CD4-positive, CD25-positive, alpha-beta regulatory T cell (primary cell): ENCODE measurements at regions not wholly inside any gene's neighbourhood (a gene's known extent, or its start where the extent isn't known, plus 50 kb on each side); places are given as distances from the start of the nearest gene placed in this dataset.
"Not testable (repeated sequence)": the region's sequence is repeated elsewhere in the genome, so short reads cannot be mapped to it uniquely, and the experiment has no call there.

Experiments
- ATAC-seq, 2 donors: fragments of 150-1000 bp; cut with Tn5 transposase; one replicate each; pipeline ENCODE4 v1.10.0; 2021; ENCODE audit warnings: low read depth in 2 of 2, moderate number of reproducible peaks in 2 of 2, moderate library complexity in 1 of 2
- DNase-seq, 3 donors: peaks; one replicate each; pipeline versions ENCODE4 v3.0.0 to v3.0.0-alpha.2; 2012 to 2022; ENCODE audit warnings: mixed read lengths in 1 of 3
- H3K27ac ChIP-seq: one replicate; pipeline ENCODE4 v1.7.0; 2013; ENCODE audit warnings: mild to moderate bottlenecking, low read length; ENCODE audit not compliant: insufficient read depth, poor library complexity, severe bottlenecking
- H3K27me3 ChIP-seq: one replicate; pipeline ENCODE4 v1.7.0; 2013; ENCODE audit warnings: low read length; ENCODE audit not compliant: control insufficient read depth, insufficient read depth
- H3K36me3 ChIP-seq: one replicate; pipeline ENCODE4 v1.7.0; 2013; ENCODE audit warnings: mild to moderate bottlenecking, low read length, moderate library complexity; ENCODE audit not compliant: control insufficient read depth, insufficient read depth
- H3K4me1 ChIP-seq: 2 replicates; pipeline ENCODE4 v1.7.0; 2013; ENCODE audit warnings: mild to moderate bottlenecking, low read length; ENCODE audit not compliant: insufficient read depth, control insufficient read depth, poor library complexity, severe bottlenecking
- H3K4me3 ChIP-seq: one replicate; pipeline ENCODE4 v1.7.0; 2013; ENCODE audit warnings: low read depth, mild to moderate bottlenecking, low read length, moderate library complexity
- H3K9me3 ChIP-seq, 2 experiments: 1 replicate in 1 of 2; 2 replicates in 1 of 2; pipeline ENCODE4 v1.7.0; 2013; ENCODE audit warnings: low read length in 2 of 2, mild to moderate bottlenecking in 1 of 2, moderate library complexity in 1 of 2; ENCODE audit not compliant: control insufficient read depth in 2 of 2
- H3K27ac Mint-ChIP-seq, 3 donors: one replicate each; pipeline ENCODE4 v1.8.0; 2020 to 2022; ENCODE audit warnings: mild to moderate bottlenecking in 3 of 3, mixed read lengths in 3 of 3, moderate library complexity in 2 of 3
- H3K27me3 Mint-ChIP-seq: one replicate; pipeline ENCODE4 v1.8.0; 2022; ENCODE audit warnings: mild to moderate bottlenecking, mixed read lengths
- H3K36me3 Mint-ChIP-seq: one replicate; pipeline ENCODE4 v1.8.0; 2020; ENCODE audit warnings: mixed read lengths
- H3K4me1 Mint-ChIP-seq, 4 donors: one replicate each; pipeline ENCODE4 v1.8.0; 2020 to 2022; ENCODE audit warnings: mixed read lengths in 4 of 4, mild to moderate bottlenecking in 1 of 4
- H3K4me3 Mint-ChIP-seq, 4 donors: one replicate each; pipeline ENCODE4 v1.8.0; 2020 to 2022; ENCODE audit warnings: mild to moderate bottlenecking in 4 of 4, mixed read lengths in 4 of 4, moderate library complexity in 3 of 4
- H3K9me3 Mint-ChIP-seq, 7 donors: one replicate each; pipeline ENCODE4 v1.8.0; 2020 to 2022; ENCODE audit warnings: mixed read lengths in 7 of 7, mild to moderate bottlenecking in 3 of 7, moderate library complexity in 2 of 7

GRCh38 chr6:169406804-169407203 is 153.2 kb upstream of the THBS2 start:
- Mint-ChIP-seq H3K36me3 (no peaks in the 10 kb centered on the region), H3K9me3 (peaks cover 0 to 2% (median 0%) of the 10 kb centered on the region in 7 donors), H3K4me1 (no peaks in the 10 kb centered on the region), H3K4me3 (no peak overlapping the region), H3K27ac (no peak overlapping the region), H3K27me3 (peaks cover 9% of the 10 kb centered on the region)
- no peak overlapping the region for H3K27ac ChIP-seq
- DNase-seq (no peak), ATAC-seq (no peak)
- H3K9me3 ChIP-seq = no peaks in the 10 kb centered on the region
- H3K27me3 ChIP-seq = peaks cover 2% of the 10 kb centered on the region
- no peaks in the 10 kb centered on the region for H3K36me3 ChIP-seq
- H3K4me1 ChIP-seq = no peaks in the 10 kb centered on the region
- H3K4me3 ChIP-seq = no peak overlapping the region

- Mint-ChIP-seq H3K4me3 (no peak overlapping the region), H3K9me3 (peaks cover 0 to 1% (median 0%) of the 10 kb centered on the region in 7 donors), H3K27me3 (peaks cover 13% of the 10 kb centered on the region), H3K36me3 (no peaks in the 10 kb centered on the region), H3K27ac (no peak overlapping the region), H3K4me1 (no peaks in the 10 kb centered on the region)
- Histone ChIP-seq H3K27me3 (peaks cover 2% of the 10 kb centered on the region), H3K36me3 (no peaks in the 10 kb centered on the region), H3K4me1 (no peaks in the 10 kb centered on the region), H3K4me3 (no peak overlapping the region), H3K9me3 (no peaks in the 10 kb centered on the region), H3K27ac (no peak overlapping the region)
- DNase-seq (no peak), ATAC-seq (no peak)
Observed at GRCh38 chr6:169406034-169406433, 152.4 kb upstream of the THBS2 start.

GRCh38 chr6:169404828-169405227 is 151.2 kb upstream of the THBS2 start:
- no peak for ATAC-seq
- H3K4me3 ChIP-seq = no peak overlapping the region
- no peak for DNase-seq
- H3K9me3 Mint-ChIP-seq = peaks cover 0 to 1% (median 0%) of the 10 kb centered on the region in 7 donors
- peaks cover 13% of the 10 kb centered on the region for H3K27me3 Mint-ChIP-seq
- H3K4me1 ChIP-seq = no peaks in the 10 kb centered on the region
- H3K27ac Mint-ChIP-seq = no peak overlapping the region
- H3K36me3 ChIP-seq = no peaks in the 10 kb centered on the region
- H3K27me3 ChIP-seq = peaks cover 2% of the 10 kb centered on the region
- no peak overlapping the region for H3K4me3 Mint-ChIP-seq
- no peaks in the 10 kb centered on the region for H3K36me3 Mint-ChIP-seq
- no peak overlapping the region for H3K27ac ChIP-seq
- no peaks in the 10 kb centered on the region for H3K9me3 ChIP-seq
- H3K4me1 Mint-ChIP-seq = no peaks in the 10 kb centered on the region

GRCh38 chr6:169398342-169399105 is 144.9 kb upstream of the THBS2 start:
- Mint-ChIP-seq H3K27me3 (peaks cover 10% of the 10 kb centered on the region), H3K27ac (peak overlapping the region in 1 of 3 donors; percentile 44), H3K9me3 (peaks cover 0 to 3% (median 0%) of the 10 kb centered on the region in 7 donors), H3K36me3 (no peaks in the 10 kb centered on the region), H3K4me1 (no peaks in the 10 kb centered on the region), H3K4me3 (no peak overlapping the region)
- no peaks in the 10 kb centered on the region for H3K4me1 ChIP-seq
- no peaks in the 10 kb centered on the region for H3K9me3 ChIP-seq
- no peaks in the 10 kb centered on the region for H3K36me3 ChIP-seq
- H3K27me3 ChIP-seq = peaks cover under 1% of the 10 kb centered on the region
- H3K27ac ChIP-seq = no peak overlapping the region
- ATAC-seq (no peak), DNase-seq (no peak)
- H3K4me3 ChIP-seq = no peak overlapping the region

GRCh38 chr6:169397684-169398083 is 144.0 kb upstream of the THBS2 start:
- H3K27me3 ChIP-seq = no peaks in the 10 kb centered on the region
- Mint-ChIP-seq H3K9me3 (peaks cover 0 to 3% (median 0%) of the 10 kb centered on the region in 7 donors), H3K27me3 (peaks cover 5% of the 10 kb centered on the region), H3K27ac (no peak overlapping the region), H3K4me1 (no peaks in the 10 kb centered on the region), H3K36me3 (no peaks in the 10 kb centered on the region), H3K4me3 (no peak overlapping the region)
- no peak overlapping the region for H3K27ac ChIP-seq
- no peaks in the 10 kb centered on the region for H3K9me3 ChIP-seq
- no peaks in the 10 kb centered on the region for H3K4me1 ChIP-seq
- no peak for ATAC-seq
- DNase-seq = no peak
- H3K36me3 ChIP-seq = no peaks in the 10 kb centered on the region
- H3K4me3 ChIP-seq = no peak overlapping the region

- Histone ChIP-seq H3K4me3 (no peak overlapping the region), H3K36me3 (no peaks in the 10 kb centered on the region), H3K4me1 (no peaks in the 10 kb centered on the region), H3K9me3 (no peaks in the 10 kb centered on the region), H3K27ac (no peak overlapping the region), H3K27me3 (no peaks in the 10 kb centered on the region)
- H3K9me3 Mint-ChIP-seq = peaks cover 0 to 3% (median 0%) of the 10 kb centered on the region in 7 donors
- H3K27me3 Mint-ChIP-seq = peaks cover 3% of the 10 kb centered on the region
- ATAC-seq = no peak
- no peak overlapping the region for H3K27ac Mint-ChIP-seq
- H3K4me3 Mint-ChIP-seq = no peak overlapping the region
- H3K36me3 Mint-ChIP-seq = no peaks in the 10 kb centered on the region
- DNase-seq = no peak
- H3K4me1 Mint-ChIP-seq = peaks cover 0 to 1% (median 0%) of the 10 kb centered on the region in 4 donors
Observed at GRCh38 chr6:169396554-169397163, 143.0 kb upstream of the THBS2 start.

- not testable (repeated sequence) for H3K27me3 ChIP-seq, H3K36me3 Mint-ChIP-seq, H3K36me3 ChIP-seq
Observed at GRCh38 chr6:169396009-169396539, 142.4 kb upstream of the THBS2 start.

More at GRCh38 chr6:169396009-169396539, 142.4 kb upstream of the THBS2 start:
- not testable (repeated sequence) for H3K9me3 ChIP-seq, H3K4me3 Mint-ChIP-seq, H3K27me3 Mint-ChIP-seq, H3K27ac Mint-ChIP-seq, H3K9me3 Mint-ChIP-seq, H3K4me1 Mint-ChIP-seq, ATAC-seq, H3K27ac ChIP-seq, H3K4me3 ChIP-seq, DNase-seq, H3K4me1 ChIP-seq
